GM23338 (cell line): ENCODE measurements at regions not wholly inside any gene's neighbourhood (a gene's known extent, or its start where the extent isn't known, plus 50 kb on each side); places are given as distances from the start of the nearest gene placed in this dataset.

Source experiments
- CTCF ChIP-seq, 2 experiments: fragments of 200-600 bp in 1 of 2; sonication (generic) in 1 of 2; conservative IDR thresholded peaks; 2 replicates each; pipeline versions ENCODE4 v1.5.1 to v1.6.1; 2016 to 2017; ENCODE audit warnings: antibody characterized with exemption in 2 of 2, low read depth in 2 of 2, mild to moderate bottlenecking in 2 of 2, moderate library complexity in 1 of 2
- EZH2 ChIP-seq: fragments of 200-600 bp; sonication (generic); IDR thresholded peaks from one replicate; pipeline ENCODE4 v1.8.0; 2017; ENCODE audit warnings: antibody characterized with exemption, mild to moderate bottlenecking, low read depth; ENCODE audit not compliant: unreplicated experiment
- JUNB ChIP-seq: IDR thresholded peaks from one replicate; pipeline ENCODE4 v1.6.1; 2016; ENCODE audit warnings: antibody characterized with exemption; ENCODE audit not compliant: unreplicated experiment
- POLR2AphosphoS5 ChIP-seq: IDR thresholded peaks from 2 replicates; pipeline ENCODE4 v1.6.1; 2016; ENCODE audit warnings: antibody characterized with exemption, low read depth
- REST ChIP-seq: IDR thresholded peaks from one replicate; pipeline ENCODE4 v1.6.1; 2018; ENCODE audit warnings: antibody characterized with exemption; ENCODE audit not compliant: unreplicated experiment

- TF ChIP-seq POLR2AphosphoS5 (no peak), REST (no peak), CTCF (conservative IDR thresholded peaks at IDR 0.05; ENCODE audit: low read depth in 2 of 2) (no peak), JUNB (no peak), EZH2 (no peak)
Measured at GRCh38 chr2:7407001-7407400, 489.8 kb downstream of the RNF144A start.
